Stimulated activated naive CD8-positive, alpha-beta T cell treated with anti-CD3 and anti-CD28 coated beads, Interleukin-15, amount 100 ng/mL, for 72 hours (primary cell): ENCODE measurements at regions not wholly inside any gene's neighbourhood (a gene's known extent, or its start where the extent isn't known, plus 50 kb on each side); places are given as distances from the start of the nearest gene placed in this dataset.
"Not testable (repeated sequence)": the region's sequence is repeated elsewhere in the genome, so short reads cannot be mapped to it uniquely, and the experiment has no call there.

Experiments used
- ATAC-seq: fragments of 150-1000 bp; cut with Tn5 transposase; 2 replicates; pipeline ENCODE4 v1.10.0; 2021; ENCODE audit warnings: mild to moderate bottlenecking, moderate library complexity
- DNase-seq, 2 donors: peaks; one replicate each; pipeline ENCODE4 v3.0.0; 2021 to 2022
- H3K27ac Mint-ChIP-seq, 2 donors: one replicate each; pipeline ENCODE4 v1.8.0; 2022; ENCODE audit warnings: mild to moderate bottlenecking in 2 of 2, mixed read lengths in 2 of 2, moderate library complexity in 2 of 2
- H3K27me3 Mint-ChIP-seq: one replicate; pipeline ENCODE4 v1.8.0; 2022; ENCODE audit warnings: mixed read lengths
- H3K4me1 Mint-ChIP-seq: one replicate; pipeline ENCODE4 v1.8.0; 2022; ENCODE audit warnings: mild to moderate bottlenecking, mixed read lengths
- H3K4me3 Mint-ChIP-seq, 2 donors: one replicate each; pipeline ENCODE4 v1.8.0; 2022; ENCODE audit warnings: mild to moderate bottlenecking in 2 of 2, mixed read lengths in 2 of 2, moderate library complexity in 1 of 2
- H3K9me3 Mint-ChIP-seq, 2 donors: one replicate each; pipeline ENCODE4 v1.8.0; 2022; ENCODE audit warnings: mixed read lengths in 2 of 2

DNA sequence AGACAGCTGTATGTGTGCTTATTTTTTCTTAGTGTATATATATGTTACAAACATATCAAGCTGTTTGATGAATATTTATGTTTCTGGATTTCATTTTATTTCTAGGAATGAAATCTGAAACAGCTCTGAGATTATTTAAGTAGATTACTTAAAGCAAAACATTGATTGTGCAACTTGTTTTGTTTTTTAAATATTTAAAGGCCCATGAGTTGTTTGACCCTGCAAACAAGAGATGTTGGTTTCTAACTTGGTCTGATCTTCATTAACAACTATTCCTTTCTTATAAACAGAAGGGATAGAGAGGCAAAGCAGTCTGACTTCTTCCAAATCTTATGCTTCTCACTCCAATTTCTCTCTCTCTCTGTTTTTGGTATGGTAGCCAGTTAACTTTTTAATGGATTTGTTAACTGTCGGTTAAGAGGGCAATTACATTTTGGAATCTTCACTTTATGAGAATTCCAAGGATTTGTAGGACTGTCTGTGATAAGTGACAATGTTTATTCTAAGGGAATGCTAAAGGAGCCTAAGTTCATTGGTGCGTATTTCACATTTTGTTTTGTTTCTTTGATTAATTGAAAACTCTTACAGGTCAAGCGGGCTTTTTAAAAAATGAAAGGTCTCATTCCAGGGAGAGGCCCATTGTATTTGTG, 102.6 kb upstream of the HMGA2 start:
- Mint-ChIP-seq H3K27me3 (peaks cover 35% of the 10 kb centered on the region), H3K4me3 (no peak overlapping the region), H3K9me3 (no peaks in the 10 kb centered on the region), H3K27ac (no peak overlapping the region), H3K4me1 (no peaks in the 10 kb centered on the region)
- ATAC-seq (no peak), DNase-seq (no peak)

DNA sequence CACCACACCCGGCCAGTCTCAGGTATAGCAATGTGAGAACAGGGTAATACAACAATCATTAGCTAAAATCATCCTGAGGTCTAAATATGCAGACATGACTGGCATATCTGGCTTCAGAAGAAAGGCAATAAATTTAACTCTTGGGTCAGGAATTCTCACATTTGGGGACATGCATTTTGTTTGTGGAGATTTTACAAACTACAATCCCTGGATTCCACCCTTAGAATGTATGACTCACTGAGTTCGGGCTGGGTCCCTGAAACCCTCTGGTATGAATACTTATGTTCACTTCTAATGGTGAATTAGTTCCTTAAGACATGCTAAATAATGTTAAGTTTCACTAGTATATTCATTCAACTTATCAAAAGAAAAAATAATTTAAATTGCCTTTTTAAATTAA, 98.9 kb upstream of the HMGA2 start:
- ATAC-seq (no peak), DNase-seq (no peak)
- Mint-ChIP-seq H3K27ac (no peak overlapping the region), H3K4me3 (no peak overlapping the region), H3K9me3 (no peaks in the 10 kb centered on the region), H3K27me3 (peaks cover 42% of the 10 kb centered on the region), H3K4me1 (peaks cover 10% of the 10 kb centered on the region)

DNA sequence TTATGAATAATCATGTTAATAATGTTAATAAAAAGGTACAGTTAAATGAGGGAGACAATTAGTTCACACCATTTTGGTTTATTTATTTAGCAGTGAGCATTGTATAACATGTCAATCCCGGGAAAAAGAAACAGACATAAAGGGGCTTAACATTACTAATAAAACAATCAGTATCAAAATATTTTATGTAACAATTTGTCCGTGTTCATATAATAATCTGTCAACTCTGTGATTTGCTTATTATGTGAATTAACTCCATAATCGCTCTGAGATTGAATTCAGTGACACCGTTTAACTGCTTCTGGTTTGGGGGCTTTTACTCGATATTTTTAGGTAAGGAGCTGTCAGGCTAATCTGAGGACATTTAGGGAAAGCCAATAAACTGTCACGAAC, 95.8 kb upstream of the HMGA2 start:
- peaks cover 53% of the 10 kb centered on the region for H3K27me3 Mint-ChIP-seq
- H3K4me1 Mint-ChIP-seq: peaks cover 10% of the 10 kb centered on the region
- peak overlapping the region; percentile 54 to 78 for H3K4me3 Mint-ChIP-seq
- DNase-seq: no peak
- no peaks in the 10 kb centered on the region for H3K9me3 Mint-ChIP-seq
- no peak for ATAC-seq
- H3K27ac Mint-ChIP-seq: no peak overlapping the region

DNA sequence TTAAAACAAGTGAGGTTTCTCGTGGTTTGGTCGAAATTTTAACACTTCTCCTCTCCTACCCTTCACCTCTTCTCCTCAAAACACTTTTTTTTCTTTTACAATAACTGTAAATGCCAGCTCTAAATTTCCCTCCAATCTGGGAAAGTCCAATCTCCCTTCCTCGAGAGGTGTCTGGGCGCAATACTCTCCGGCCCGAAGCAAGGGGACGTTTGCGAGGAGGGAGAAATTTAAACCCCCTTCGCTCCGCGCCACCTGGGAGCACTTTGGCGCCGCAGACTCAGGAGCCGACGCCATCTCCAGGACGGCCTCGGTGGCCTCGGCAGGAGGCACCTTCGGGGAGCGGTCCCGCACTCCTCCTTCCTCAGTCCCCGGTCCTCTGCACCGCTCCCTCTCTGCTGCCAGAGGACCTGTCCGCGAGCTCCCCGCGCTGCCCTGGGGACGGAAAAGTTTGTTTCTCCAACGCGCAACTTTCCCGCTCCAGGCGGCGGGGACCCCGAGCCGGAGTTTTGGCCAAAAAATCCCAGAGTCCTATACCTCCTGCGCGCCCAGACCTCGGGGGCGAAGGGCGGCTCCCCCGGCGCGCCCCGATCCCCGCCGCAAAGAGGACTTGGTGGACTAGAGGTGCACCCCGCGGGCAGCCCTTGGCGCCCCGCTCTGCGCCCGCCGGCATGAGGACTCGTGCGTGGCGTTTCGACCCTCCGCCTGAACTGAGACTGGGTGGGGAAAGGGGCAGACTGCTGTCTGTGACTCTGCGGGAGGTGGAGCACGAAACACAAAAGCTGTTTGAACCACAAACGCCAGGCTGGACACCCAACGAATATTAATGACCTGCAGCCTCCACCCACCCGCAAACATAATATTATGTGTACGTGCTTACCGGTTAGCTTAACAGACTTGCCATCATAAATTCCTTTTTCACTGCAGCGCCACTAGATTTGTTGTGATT, 95.2 kb upstream of the HMGA2 start:
- peak overlapping the region; percentile 54 to 78 for H3K4me3 Mint-ChIP-seq
- peaks cover 10% of the 10 kb centered on the region for H3K4me1 Mint-ChIP-seq
- DNase-seq (peak in 1 of 2 donors; percentile 2), ATAC-seq (peak; percentile 45)
- no peak overlapping the region for H3K27ac Mint-ChIP-seq
- no peaks in the 10 kb centered on the region for H3K9me3 Mint-ChIP-seq
- H3K27me3 Mint-ChIP-seq: peaks cover 55% of the 10 kb centered on the region

DNA sequence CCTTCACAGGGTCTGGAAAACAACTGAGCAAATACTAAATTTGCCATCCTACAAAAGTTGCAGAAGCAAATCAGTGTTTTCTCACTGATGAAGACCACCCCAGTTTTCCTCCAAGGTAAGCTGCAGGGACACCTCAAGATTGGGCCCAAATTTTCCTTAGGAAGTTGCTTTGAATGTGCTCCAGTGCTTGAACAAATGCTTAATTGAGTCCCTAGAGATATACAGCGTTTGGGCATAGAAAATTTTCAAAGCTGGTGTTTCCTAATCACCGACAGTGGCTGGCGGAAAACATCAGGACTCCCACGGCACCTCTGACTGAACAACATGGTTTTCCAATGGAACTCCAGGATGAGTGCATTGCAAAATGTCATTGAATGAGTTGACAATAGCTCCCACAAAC, 92.5 kb upstream of the HMGA2 start:
- no peak overlapping the region for H3K27ac Mint-ChIP-seq
- ATAC-seq (no peak), DNase-seq (no peak)
- no peaks in the 10 kb centered on the region for H3K9me3 Mint-ChIP-seq
- H3K4me1 Mint-ChIP-seq: peaks cover 10% of the 10 kb centered on the region
- H3K4me3 Mint-ChIP-seq: no peak overlapping the region
- H3K27me3 Mint-ChIP-seq: peaks cover 67% of the 10 kb centered on the region

DNA sequence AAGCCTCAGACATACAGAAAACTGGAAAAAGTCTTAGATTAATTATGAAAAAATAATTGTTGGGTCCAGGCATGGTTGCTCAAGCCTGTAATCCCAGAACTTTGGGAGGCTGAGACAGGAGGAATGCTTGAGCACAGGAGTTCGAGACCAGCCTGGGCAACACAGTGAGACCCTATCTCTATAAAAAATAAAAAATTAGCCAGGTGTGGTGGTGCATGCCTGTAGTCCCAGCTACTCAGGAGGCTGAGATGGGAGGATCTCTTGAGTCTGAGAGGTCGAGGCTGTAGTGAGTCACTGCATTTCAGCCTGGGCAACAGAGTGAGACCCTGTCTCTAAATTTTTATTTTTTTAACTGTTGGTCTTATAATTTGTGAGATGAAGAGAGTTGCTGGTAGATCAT, 90.6 kb upstream of the HMGA2 start:
- not testable (repeated sequence) for H3K27ac Mint-ChIP-seq, DNase-seq, H3K4me1 Mint-ChIP-seq, H3K4me3 Mint-ChIP-seq, H3K9me3 Mint-ChIP-seq, ATAC-seq
- peaks cover 61% of the 10 kb centered on the region for H3K27me3 Mint-ChIP-seq

DNA sequence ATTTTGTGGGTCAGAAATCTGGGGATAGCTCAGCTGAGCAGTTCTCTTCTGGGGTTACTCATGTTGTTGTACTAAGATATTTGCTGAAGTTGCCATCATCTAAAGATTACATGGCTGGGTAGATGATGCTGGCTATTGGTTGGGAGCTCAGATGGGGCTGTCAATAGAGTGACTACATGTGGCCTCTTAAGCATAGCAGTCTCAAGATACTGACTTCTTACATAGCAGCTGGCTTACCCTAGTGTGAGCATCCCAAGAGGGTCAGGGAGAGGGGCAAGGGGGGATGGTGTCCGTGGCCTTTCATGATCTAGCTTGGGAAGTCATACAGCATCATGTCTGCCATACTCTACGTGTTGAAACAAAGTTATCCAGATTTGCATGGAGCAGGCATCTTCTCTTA, 90.1 kb upstream of the HMGA2 start:
- Mint-ChIP-seq H3K27ac (no peak overlapping the region), H3K27me3 (peaks cover 55% of the 10 kb centered on the region), H3K9me3 (no peaks in the 10 kb centered on the region), H3K4me3 (no peak overlapping the region), H3K4me1 (peaks cover 2% of the 10 kb centered on the region)
- DNase-seq (no peak), ATAC-seq (no peak)

DNA sequence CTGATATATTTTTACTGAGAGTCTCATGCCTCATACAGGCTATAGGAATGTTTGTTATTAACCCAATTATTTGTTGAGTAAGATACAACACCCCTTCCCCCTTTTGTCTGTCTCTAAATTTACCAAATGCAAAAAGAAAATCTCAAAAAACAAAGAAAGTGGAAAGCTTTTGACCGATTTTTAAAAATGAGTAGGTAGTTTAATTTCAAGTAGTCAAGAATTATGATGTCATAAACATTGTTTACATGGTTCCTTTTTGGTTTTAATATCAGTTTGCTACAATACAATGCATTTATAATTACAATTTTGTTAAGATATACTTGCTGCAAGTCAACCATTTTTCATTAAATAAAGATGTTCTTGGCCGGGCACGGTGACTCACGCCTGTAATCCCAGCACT, 84.7 kb upstream of the HMGA2 start:
- DNase-seq (no peak), ATAC-seq (no peak)
- Mint-ChIP-seq H3K27me3 (peaks cover 43% of the 10 kb centered on the region), H3K9me3 (no peaks in the 10 kb centered on the region), H3K4me1 (peaks cover 18% of the 10 kb centered on the region), H3K27ac (no peak overlapping the region), H3K4me3 (peak overlapping the region in 1 of 2 donors; percentile 13)

DNA sequence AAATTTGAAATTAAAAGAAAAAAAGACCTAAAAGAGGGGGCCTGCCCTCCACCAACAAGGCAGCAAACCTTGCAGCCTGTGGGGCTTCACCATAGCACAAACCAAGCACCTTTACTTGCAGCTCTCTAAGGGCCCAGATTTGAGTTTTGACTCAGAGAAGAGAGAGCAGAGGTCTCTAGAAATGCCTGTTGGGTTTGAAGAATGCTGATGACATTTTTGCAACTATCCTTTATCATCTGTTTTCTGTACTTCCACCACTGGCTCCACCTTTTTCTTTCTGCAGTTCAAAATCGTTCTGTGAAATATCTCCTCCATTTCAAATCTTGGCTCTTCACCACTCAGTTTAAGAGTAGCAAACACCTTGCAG, 83.8 kb upstream of the HMGA2 start:
- Mint-ChIP-seq H3K27ac (no peak overlapping the region), H3K9me3 (no peaks in the 10 kb centered on the region), H3K4me3 (peak overlapping the region; percentile 78 to 80), H3K4me1 (peaks cover 18% of the 10 kb centered on the region), H3K27me3 (peaks cover 40% of the 10 kb centered on the region)
- DNase-seq (no peak), ATAC-seq (peak; percentile 37)

DNA sequence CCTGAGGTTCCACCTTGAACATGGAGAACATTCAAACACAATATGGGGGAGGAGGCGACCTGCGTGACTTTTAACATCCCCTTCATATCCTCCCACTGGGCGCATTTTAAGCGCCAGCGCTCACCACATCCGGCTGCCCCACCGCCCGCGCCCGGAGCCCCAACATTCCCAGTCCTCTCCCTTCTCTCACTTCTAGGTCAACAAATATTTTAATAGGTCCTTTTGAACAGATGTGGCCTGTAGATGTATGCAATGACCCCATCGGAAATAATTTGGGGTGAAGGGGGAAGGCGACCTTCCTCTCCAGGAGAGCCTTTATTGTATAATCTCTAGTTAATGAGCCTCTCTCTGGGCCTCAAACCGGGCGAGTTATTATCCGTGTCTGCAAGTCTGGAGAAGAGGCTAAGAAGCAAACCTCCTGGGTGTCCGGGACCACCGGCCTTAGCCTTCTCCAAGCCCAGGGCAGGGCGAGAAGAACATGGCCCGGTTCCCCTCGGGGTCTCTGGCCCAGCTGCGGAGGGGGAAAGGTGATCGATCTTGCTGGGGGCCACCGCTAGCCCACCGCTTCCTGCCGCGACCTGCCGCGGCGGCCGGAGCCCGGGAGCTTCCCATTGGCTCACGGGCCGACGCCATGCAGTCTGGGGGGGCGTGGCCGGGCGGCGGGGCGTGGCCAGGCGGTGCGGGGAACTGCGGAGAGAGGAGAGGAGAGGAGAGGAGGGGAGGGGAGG, 83.2 kb upstream of the HMGA2 start:
- H3K4me1 Mint-ChIP-seq: peaks cover 18% of the 10 kb centered on the region
- peak; percentile 84 for ATAC-seq
- peak; percentile 68 to 79 for DNase-seq
- peak overlapping the region; percentile 22 to 76 for H3K27ac Mint-ChIP-seq
- H3K27me3 Mint-ChIP-seq: peaks cover 41% of the 10 kb centered on the region
- peak overlapping the region; percentile 78 to 80 for H3K4me3 Mint-ChIP-seq
- H3K9me3 Mint-ChIP-seq: no peaks in the 10 kb centered on the region

DNA sequence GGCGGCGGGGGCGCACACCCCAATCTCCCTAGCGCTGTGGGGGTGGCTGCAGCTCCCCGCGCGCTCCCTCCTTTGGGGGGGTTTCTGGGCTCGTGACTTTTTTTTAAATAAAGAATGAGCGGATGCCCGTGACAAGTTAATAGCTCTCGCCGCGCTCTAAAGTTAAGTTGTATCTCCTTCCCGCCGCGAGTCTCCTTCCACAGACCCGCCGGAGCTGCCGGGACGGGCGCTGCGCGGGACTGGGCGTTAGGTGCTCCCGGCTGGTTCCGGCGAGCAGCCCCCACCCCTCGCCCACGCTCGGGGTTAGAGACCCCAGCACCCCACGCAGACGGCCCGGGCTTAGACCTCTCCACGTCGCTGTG, 82.6 kb upstream of the HMGA2 start:
- Mint-ChIP-seq H3K27me3 (peaks cover 42% of the 10 kb centered on the region), H3K27ac (no peak overlapping the region), H3K4me1 (peaks cover 18% of the 10 kb centered on the region), H3K9me3 (no peaks in the 10 kb centered on the region), H3K4me3 (peak overlapping the region; percentile 78 to 88)
- DNase-seq (no peak), ATAC-seq (no peak)

DNA sequence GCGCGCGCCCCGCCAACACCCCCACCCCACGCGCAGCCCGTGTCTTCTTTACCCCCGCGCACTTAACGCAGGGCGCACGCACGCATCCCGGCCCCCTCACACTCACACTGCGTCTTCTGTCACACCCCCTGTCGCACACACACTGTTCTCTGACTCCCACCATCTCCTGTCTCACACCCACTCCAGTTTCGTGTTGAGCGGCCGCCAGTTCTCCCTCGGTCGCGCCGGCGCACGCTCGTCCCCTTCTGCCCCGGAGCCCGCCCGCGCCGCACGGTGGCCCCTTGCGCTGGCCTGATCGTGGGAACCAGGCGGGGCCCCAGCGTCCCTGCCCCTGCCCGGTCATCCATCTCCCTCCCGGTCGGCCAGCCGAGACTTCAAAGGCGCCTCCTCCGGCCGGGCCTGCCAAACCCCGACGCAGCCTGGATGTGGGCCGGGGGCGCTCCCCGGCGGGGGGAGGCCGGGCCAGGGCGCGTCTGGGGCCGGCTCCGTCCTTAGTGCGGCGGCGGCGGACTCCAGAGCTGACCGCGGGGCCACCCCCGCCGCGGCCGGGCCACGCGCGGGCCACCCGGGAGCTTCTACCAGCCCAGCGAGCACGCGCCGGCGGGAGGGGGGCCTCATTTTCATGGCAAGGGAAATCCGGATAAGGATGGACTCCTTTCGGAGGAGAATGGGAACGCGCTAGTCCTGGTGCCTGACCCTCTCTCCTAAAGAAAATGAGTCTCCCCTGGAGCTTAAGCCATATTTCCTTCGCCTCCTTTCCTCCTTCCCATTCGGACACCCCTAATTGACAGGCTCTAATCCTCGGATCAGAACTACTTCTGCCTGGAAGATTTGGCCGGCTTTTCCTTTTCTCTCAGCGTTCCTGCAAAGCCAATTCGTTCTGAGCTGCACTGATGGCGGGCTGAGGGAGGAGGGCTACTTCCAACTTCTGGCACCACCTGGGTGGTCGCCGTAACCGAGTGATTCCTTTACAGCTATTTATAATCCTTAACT, 82.0 kb upstream of the HMGA2 start:
- Mint-ChIP-seq H3K9me3 (no peaks in the 10 kb centered on the region), H3K27me3 (peaks cover 42% of the 10 kb centered on the region), H3K4me1 (peaks cover 18% of the 10 kb centered on the region), H3K4me3 (peak overlapping the region; percentile 78 to 88), H3K27ac (no peak overlapping the region)
- DNase-seq (peak; percentile 14 to 19), ATAC-seq (peak; percentile 50)

DNA sequence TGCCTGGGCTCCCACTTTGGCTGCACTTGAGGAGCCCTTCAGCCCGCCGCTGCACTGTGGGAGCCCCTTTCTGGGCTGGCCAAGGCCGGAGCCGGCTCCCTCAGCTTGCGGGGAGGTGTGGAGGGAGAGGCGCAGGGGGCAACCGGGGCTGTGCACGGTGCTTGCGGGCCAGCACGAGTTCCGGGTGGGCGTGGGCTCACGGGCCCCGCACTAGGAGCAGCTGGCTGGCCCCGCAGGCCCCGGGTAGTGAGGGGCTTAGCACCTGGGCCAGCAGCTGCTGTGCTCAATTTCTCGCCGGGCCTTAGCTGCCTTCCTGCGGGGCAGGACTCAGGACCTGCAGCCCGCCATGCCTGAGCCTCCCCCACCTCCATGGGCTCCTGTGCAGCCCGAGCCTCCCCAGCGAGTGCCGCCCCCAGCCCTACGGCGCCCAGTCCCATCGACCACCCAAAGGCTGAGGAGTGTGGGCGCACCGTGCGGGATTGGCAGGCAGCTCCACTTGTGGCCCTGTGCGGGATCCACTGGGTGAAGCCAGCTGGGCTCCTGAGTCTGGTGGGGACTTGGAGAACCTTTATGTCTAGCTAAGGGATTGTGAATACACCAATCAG, 79.9 kb upstream of the HMGA2 start:
- ATAC-seq, H3K4me3 Mint-ChIP-seq, H3K27ac Mint-ChIP-seq, H3K9me3 Mint-ChIP-seq, DNase-seq: not testable (repeated sequence)
- peaks cover 18% of the 10 kb centered on the region for H3K4me1 Mint-ChIP-seq
- H3K27me3 Mint-ChIP-seq: peaks cover 59% of the 10 kb centered on the region

DNA sequence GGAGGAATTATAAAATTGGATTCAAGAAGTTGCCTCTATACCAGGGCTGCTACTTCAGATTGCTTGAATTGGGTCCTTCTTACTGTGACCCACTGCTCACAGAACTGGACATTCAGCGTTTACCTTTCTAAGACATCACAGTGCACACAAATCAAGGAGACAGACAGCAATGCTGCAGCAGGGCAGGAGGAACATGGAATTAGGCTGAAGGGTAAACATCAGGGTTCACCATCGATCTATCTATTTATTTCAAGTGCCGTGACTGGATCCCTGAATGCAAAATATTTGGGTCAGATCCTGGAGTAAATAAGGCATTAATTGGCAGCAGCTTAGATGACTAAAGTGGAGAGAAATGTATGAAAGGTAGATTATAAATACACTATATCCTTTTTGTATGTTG, 76.9 kb upstream of the HMGA2 start:
- H3K27ac Mint-ChIP-seq: no peak overlapping the region
- no peaks in the 10 kb centered on the region for H3K4me1 Mint-ChIP-seq
- H3K4me3 Mint-ChIP-seq: no peak overlapping the region

More for the DNA sequence above, 76.9 kb upstream of the HMGA2 start:
- Mint-ChIP-seq H3K9me3 (no peaks in the 10 kb centered on the region), H3K27me3 (peaks cover 65% of the 10 kb centered on the region)
- ATAC-seq (no peak), DNase-seq (no peak)
